Gastrocnemius medialis (tissue), 4 donors: ENCODE measurements at regions not wholly inside any gene's neighbourhood (a gene's known extent, or its start where the extent isn't known, plus 50 kb on each side); places are given as distances from the start of the nearest gene placed in this dataset.

Experiments used
- POLR2A ChIP-seq, 2 donors: fragments of 450-650 bp; IDR thresholded peaks; one replicate each; pipeline ENCODE4 v1.6.1; 2017; ENCODE audit warnings: antibody characterized with exemption in 2 of 2, mild to moderate bottlenecking in 2 of 2, moderate library complexity in 2 of 2
- TF ChIP-seq, protein P1 (sequence below), 5 experiments: fragments of 450-650 bp in 3 of 5; fragments of 200-600 bp in 2 of 5; sonication (generic) in 2 of 5; IDR thresholded peaks in 4 of 5; conservative IDR thresholded peaks in 1 of 5; 1 replicate in 4 of 5; 2 replicates in 1 of 5; pipeline ENCODE4 v1.5.1; 2016 to 2019; ENCODE audit warnings: antibody characterized with exemption in 5 of 5, mild to moderate bottlenecking in 3 of 5, moderate library complexity in 3 of 5

DNA sequence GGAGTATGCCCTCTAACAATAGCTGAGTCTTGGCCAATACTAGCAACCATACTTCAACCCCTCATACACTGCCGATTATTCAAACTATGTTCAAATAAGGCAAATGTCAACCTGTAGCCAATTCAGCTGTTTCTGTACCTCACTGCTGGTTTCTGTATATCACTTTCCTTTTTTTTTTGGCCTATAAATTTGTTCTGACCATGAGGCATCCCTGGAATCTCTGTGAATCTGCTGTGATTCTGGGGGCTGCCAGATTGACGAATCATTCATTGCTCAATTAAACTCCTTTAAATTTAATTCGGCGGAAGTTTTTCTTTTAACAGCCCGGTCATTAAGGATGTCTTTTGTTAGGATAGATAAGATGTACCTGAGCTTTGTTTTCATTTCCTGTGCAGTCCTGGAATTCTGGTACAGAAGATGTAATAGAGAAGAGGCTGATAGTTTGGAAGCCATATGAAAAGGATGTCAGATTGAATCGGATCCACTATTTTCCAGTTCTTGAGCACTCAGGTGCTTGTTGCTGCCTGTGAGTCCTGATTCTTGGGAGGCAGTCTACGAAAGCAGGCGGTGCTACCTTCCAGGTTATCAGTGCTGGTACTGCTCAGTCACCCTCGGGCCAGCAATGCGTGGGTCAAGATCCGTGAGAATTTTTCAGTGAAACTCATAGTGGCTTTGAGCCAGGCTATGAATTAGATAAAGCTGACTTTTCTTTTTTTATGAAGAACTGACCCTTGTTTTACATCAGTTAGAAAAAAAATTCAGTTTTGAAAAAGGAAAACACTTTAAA lies 106.2 kb upstream of the TUT7 start:
- TF ChIP-seq, protein P1, sequence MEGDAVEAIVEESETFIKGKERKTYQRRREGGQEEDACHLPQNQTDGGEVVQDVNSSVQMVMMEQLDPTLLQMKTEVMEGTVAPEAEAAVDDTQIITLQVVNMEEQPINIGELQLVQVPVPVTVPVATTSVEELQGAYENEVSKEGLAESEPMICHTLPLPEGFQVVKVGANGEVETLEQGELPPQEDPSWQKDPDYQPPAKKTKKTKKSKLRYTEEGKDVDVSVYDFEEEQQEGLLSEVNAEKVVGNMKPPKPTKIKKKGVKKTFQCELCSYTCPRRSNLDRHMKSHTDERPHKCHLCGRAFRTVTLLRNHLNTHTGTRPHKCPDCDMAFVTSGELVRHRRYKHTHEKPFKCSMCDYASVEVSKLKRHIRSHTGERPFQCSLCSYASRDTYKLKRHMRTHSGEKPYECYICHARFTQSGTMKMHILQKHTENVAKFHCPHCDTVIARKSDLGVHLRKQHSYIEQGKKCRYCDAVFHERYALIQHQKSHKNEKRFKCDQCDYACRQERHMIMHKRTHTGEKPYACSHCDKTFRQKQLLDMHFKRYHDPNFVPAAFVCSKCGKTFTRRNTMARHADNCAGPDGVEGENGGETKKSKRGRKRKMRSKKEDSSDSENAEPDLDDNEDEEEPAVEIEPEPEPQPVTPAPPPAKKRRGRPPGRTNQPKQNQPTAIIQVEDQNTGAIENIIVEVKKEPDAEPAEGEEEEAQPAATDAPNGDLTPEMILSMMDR (IDR thresholded peaks at IDR 0.05 in 4 of 5, conservative IDR thresholded peaks at IDR 0.05 in 1 of 5) = no peak
- TF ChIP-seq POLR2A (IDR thresholded peaks at IDR 0.05) = no peak
